Thymus (tissue), 11 donors: ENCODE measurements at regions not wholly inside any gene's neighbourhood (a gene's known extent, or its start where the extent isn't known, plus 50 kb on each side); places are given as distances from the start of the nearest gene placed in this dataset.

ENCODE experiments used
- DNase-seq, 9 donors: peaks; one replicate each; pipeline ENCODE4 v3.0.0-alpha.2; 2013; ENCODE audit warnings: low spot score in 9 of 9, low read depth in 6 of 9, missing footprints in 1 of 9
- H3K27ac ChIP-seq, 2 donors: one replicate each; pipeline ENCODE4 v1.5.1; 2013; ENCODE audit warnings: control low read depth in 1 of 2, low read depth in 1 of 2, low read length in 1 of 2, mild to moderate bottlenecking in 1 of 2, moderate library complexity in 1 of 2
- H3K27me3 ChIP-seq, 2 donors: one replicate each; pipeline ENCODE4 v1.5.1; 2013; ENCODE audit warnings: low read length in 1 of 2; ENCODE audit not compliant: control insufficient read depth in 2 of 2, insufficient read depth in 1 of 2
- H3K36me3 ChIP-seq, 2 donors: one replicate each; pipeline ENCODE4 v1.5.1; 2013; ENCODE audit warnings: low read length in 1 of 2, mild to moderate bottlenecking in 1 of 2, moderate library complexity in 1 of 2; ENCODE audit not compliant: control insufficient read depth in 2 of 2, insufficient read depth in 2 of 2
- H3K4me1 ChIP-seq, 2 donors: one replicate each; pipeline ENCODE4 v1.5.1; 2013; ENCODE audit warnings: low read length in 2 of 2; ENCODE audit not compliant: control insufficient read depth in 2 of 2, insufficient read depth in 2 of 2
- H3K4me3 ChIP-seq, 2 donors: one replicate each; pipeline ENCODE4 v1.5.1; 2013; ENCODE audit warnings: low read length in 2 of 2, control low read depth in 1 of 2, mild to moderate bottlenecking in 1 of 2
- H3K9me3 ChIP-seq, 2 donors: one replicate each; pipeline ENCODE4 v1.5.1; 2013; ENCODE audit warnings: low read length in 1 of 2, mild to moderate bottlenecking in 1 of 2; ENCODE audit not compliant: control insufficient read depth in 2 of 2, insufficient read depth in 1 of 2
- WGBS: extraction: QIAGEN DNeasy Blood & Tissue Kit; methylation state at CpG from one replicate; pipeline ENCODE4 v1.1.7; 2013; 5-methylcytosine and 5-hydroxymethylcytosine counted together
- donor health status: healthy.

GRCh38 chr12:112586148-112586783 is 167.5 kb downstream of the PTPN11 start:
- WGBS: 85% methylated on average over 5 of the region's 5 CpGs
- Histone ChIP-seq H3K4me1 (no peaks in the 10 kb centered on the region), H3K4me3 (no peak overlapping the region), H3K27ac (no peak overlapping the region), H3K36me3 (no peaks in the 10 kb centered on the region), H3K9me3 (no peaks in the 10 kb centered on the region), H3K27me3 (no peaks in the 10 kb centered on the region)
- no peak for DNase-seq

- Histone ChIP-seq H3K4me3 (no peak overlapping the region), H3K9me3 (no peaks in the 10 kb centered on the region), H3K27me3 (no peaks in the 10 kb centered on the region), H3K4me1 (no peaks in the 10 kb centered on the region), H3K36me3 (no peaks in the 10 kb centered on the region), H3K27ac (no peak overlapping the region)
- no peak for DNase-seq
- WGBS: 97% methylated on average over 1 of the region's 1 CpG
Observed at GRCh38 chr12:112589275-112589674, 170.5 kb downstream of the PTPN11 start.

- no peak overlapping the region for H3K4me3 ChIP-seq
- no peaks in the 10 kb centered on the region for H3K4me1 ChIP-seq
- no peaks in the 10 kb centered on the region for H3K27me3 ChIP-seq
- H3K9me3 ChIP-seq: no peaks in the 10 kb centered on the region
- H3K27ac ChIP-seq: no peak overlapping the region
- no peaks in the 10 kb centered on the region for H3K36me3 ChIP-seq
- WGBS: 44% methylated on average over 3 of the region's 3 CpGs
- no peak for DNase-seq
Observed at GRCh38 chr12:112590281-112590680, 171.5 kb downstream of the PTPN11 start.

GRCh38 chr12:112591488-112591887 is 172.7 kb downstream of the PTPN11 start:
- Histone ChIP-seq H3K27me3 (no peaks in the 10 kb centered on the region), H3K9me3 (no peaks in the 10 kb centered on the region), H3K4me1 (no peaks in the 10 kb centered on the region), H3K27ac (no peak overlapping the region), H3K4me3 (no peak overlapping the region), H3K36me3 (no peaks in the 10 kb centered on the region)
- WGBS: 78% methylated on average over 5 of the region's 5 CpGs
- DNase-seq: no peak

GRCh38 chr12:112595410-112595809 is 176.7 kb downstream of the PTPN11 start:
- Histone ChIP-seq H3K27me3 (no peaks in the 10 kb centered on the region), H3K36me3 (no peaks in the 10 kb centered on the region), H3K27ac (no peak overlapping the region), H3K9me3 (no peaks in the 10 kb centered on the region), H3K4me3 (no peak overlapping the region), H3K4me1 (no peaks in the 10 kb centered on the region)
- DNase-seq: no peak
- WGBS: 49% methylated on average over 2 of the region's 2 CpGs

- Histone ChIP-seq H3K27ac (no peak overlapping the region), H3K27me3 (no peaks in the 10 kb centered on the region), H3K4me1 (no peaks in the 10 kb centered on the region), H3K4me3 (no peak overlapping the region), H3K36me3 (no peaks in the 10 kb centered on the region), H3K9me3 (no peaks in the 10 kb centered on the region)
- WGBS: 85% methylated on average over 4 of the region's 4 CpGs
- DNase-seq: no peak
Observed at GRCh38 chr12:112597986-112598385, 179.2 kb downstream of the PTPN11 start.

GRCh38 chr12:112598626-112599025 is 179.9 kb downstream of the PTPN11 start:
- no peaks in the 10 kb centered on the region for H3K4me1 ChIP-seq
- 88% methylated on average over 1 of the region's 1 CpG for WGBS
- H3K27ac ChIP-seq: no peak overlapping the region
- H3K36me3 ChIP-seq: no peaks in the 10 kb centered on the region
- H3K4me3 ChIP-seq: no peak overlapping the region
- no peaks in the 10 kb centered on the region for H3K27me3 ChIP-seq
- H3K9me3 ChIP-seq: no peaks in the 10 kb centered on the region
- no peak for DNase-seq

GRCh38 chr12:112599871-112600270 is 181.1 kb downstream of the PTPN11 start:
- Histone ChIP-seq H3K4me3 (no peak overlapping the region), H3K36me3 (no peaks in the 10 kb centered on the region), H3K9me3 (no peaks in the 10 kb centered on the region), H3K27me3 (no peaks in the 10 kb centered on the region), H3K27ac (no peak overlapping the region), H3K4me1 (no peaks in the 10 kb centered on the region)
- no peak for DNase-seq
- WGBS: 91% methylated on average over 3 of the region's 3 CpGs

- Histone ChIP-seq H3K27ac (no peak overlapping the region), H3K4me3 (no peak overlapping the region), H3K9me3 (no peaks in the 10 kb centered on the region), H3K36me3 (no peaks in the 10 kb centered on the region), H3K27me3 (no peaks in the 10 kb centered on the region), H3K4me1 (no peaks in the 10 kb centered on the region)
- WGBS: 52% methylated on average over 3 of the region's 3 CpGs
- no peak for DNase-seq
Observed at GRCh38 chr12:112602150-112602549, 183.4 kb downstream of the PTPN11 start.
